Esophagus squamous epithelium (tissue), 5 donors: ENCODE measurements at regions not wholly inside any gene's neighbourhood (a gene's known extent, or its start where the extent isn't known, plus 50 kb on each side); places are given as distances from the start of the nearest gene placed in this dataset.
A peak's percentile ranks its signal among the peaks of the same experiment; 100 is the strongest.
"Not testable (repeated sequence)": the region's sequence is repeated elsewhere in the genome, so short reads cannot be mapped to it uniquely, and the experiment has no call there.

Experiments used
- DNase-seq: peaks from one replicate; lab custom pipeline; 2025; lab: John Stamatoyannopoulos, UW
- H3K27ac ChIP-seq, 4 donors: fragments of 200-600 bp; sonication (generic); one replicate each; pipeline ENCODE4 v1.5.1; 2016 to 2019; ENCODE audit warnings: mild to moderate bottlenecking in 1 of 4
- H3K27me3 ChIP-seq, 4 donors: fragments of 200-600 bp; sonication (generic); 1 replicate in 3 of 4; 2 replicates in 1 of 4; pipeline versions ENCODE4 v1.5.1 to v1.6.0; 2017 to 2021; ENCODE audit warnings: antibody characterized with exemption in 1 of 4
- H3K36me3 ChIP-seq, 3 donors: fragments of 200-600 bp; sonication (generic); one replicate each; pipeline ENCODE4 v1.5.1; 2016 to 2019
- H3K4me1 ChIP-seq, 3 donors: fragments of 200-600 bp; sonication (generic); one replicate each; pipeline ENCODE4 v1.5.1; 2017 to 2019
- H3K4me3 ChIP-seq, 4 donors: fragments of 200-600 bp; sonication (generic); 1 replicate in 3 of 4; 2 replicates in 1 of 4; pipeline ENCODE4 v1.5.1; 2016 to 2019; ENCODE audit warnings: mild to moderate bottlenecking in 2 of 4, moderate library complexity in 1 of 4
- H3K9me3 ChIP-seq, 3 donors: fragments of 200-600 bp; sonication (generic); one replicate each; pipeline ENCODE4 v1.5.1; 2016 to 2019
- CTCF ChIP-seq, 6 experiments: fragments of 450-650 bp in 4 of 6; fragments of 200-600 bp in 2 of 6; sonication (generic) in 2 of 6; IDR thresholded peaks; one replicate each; pipeline ENCODE4 v1.5.1; 2016 to 2019; ENCODE audit warnings: antibody characterized with exemption in 6 of 6, mild to moderate bottlenecking in 4 of 6, moderate library complexity in 4 of 6
- POLR2A ChIP-seq, 4 donors: fragments of 450-650 bp; IDR thresholded peaks; one replicate each; pipeline ENCODE4 v1.6.1; 2017; ENCODE audit warnings: antibody characterized with exemption in 4 of 4, mild to moderate bottlenecking in 4 of 4, moderate library complexity in 3 of 4
- WGBS, 2 donors: methylation state at CpG; one replicate each; pipeline ENCODE4 v1.1.5; 2018; 5-methylcytosine and 5-hydroxymethylcytosine counted together
- intact Hi-C: fragments of 100-400 bp; cut with DNase I; formaldehyde crosslinking; loops from one replicate; pipeline ENCODE4 v1.15.0; 2022
- donor health status: DM: yes; HTN: yes; CAD: no.

GRCh38 chr4:174401471-174402130 lies 117.9 kb downstream of the CEP44 start:
- Histone ChIP-seq H3K9me3 (no peaks in the 10 kb centered on the region), H3K4me1 (peaks cover 0 to 58% (median 9%) of the 10 kb centered on the region in 3 donors), H3K27me3 (no peaks in the 10 kb centered on the region), H3K4me3 (no peak overlapping the region), H3K36me3 (no peaks in the 10 kb centered on the region), H3K27ac (peak overlapping the region in 1 of 4 donors; percentile 26)
- DNase-seq = no peak
- 81 to 84% methylated on average over 11 of the region's 11 CpGs for WGBS, 2 donors
- intact Hi-C loops = no loop called here
- TF ChIP-seq CTCF (IDR thresholded peaks at IDR 0.05) = no peak
- TF ChIP-seq POLR2A (IDR thresholded peaks at IDR 0.05) = no peak

DNA sequence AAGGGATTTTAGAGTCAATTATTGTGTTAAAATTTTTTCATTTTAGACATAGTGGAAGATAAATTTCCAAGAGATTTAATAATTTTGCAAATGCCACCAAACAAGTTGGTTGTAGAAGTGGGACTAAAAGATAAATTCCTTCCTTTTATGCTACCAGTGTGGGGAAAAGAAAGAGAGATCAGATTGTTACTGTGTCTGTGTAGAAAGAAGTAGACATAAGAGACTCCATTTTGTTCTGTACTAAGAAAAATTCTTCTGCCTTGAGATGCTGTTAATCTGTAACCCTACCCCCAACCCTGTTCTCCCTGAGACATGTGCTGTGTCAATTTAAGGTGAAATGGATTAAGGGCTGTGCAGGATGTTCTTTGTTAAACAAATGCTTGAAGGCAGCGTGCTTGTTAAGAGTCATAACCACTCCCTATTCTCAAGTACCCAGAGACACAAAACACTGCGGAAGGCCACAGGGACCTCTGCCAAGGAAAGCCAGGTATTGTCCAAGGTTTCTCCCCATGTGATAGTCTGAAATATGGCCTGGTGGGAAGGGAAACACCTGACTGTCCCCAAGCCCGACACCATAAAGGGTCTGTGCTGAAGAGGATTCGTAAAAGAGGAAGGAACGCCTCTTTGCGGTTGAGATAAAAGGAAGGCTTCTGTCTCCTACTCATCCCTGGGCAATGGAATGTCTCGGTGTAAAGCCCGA lies 117.0 kb downstream of the CEP44 start:
- H3K9me3 ChIP-seq, DNase-seq, H3K4me3 ChIP-seq, H3K36me3 ChIP-seq, intact Hi-C loops, H3K27me3 ChIP-seq: not testable (repeated sequence)
- Histone ChIP-seq H3K27ac (peak overlapping the region in 1 of 4 donors; percentile 26), H3K4me1 (peaks cover 0 to 49% (median 9%) of the 10 kb centered on the region in 3 donors)
- 60 to 79% methylated on average over 4 to 8 of the region's 8 CpGs for WGBS, 2 donors

GRCh38 chr4:174398728-174399127 lies 115.0 kb downstream of the CEP44 start:
- intact Hi-C loops = no loop called here
- H3K36me3 ChIP-seq = no peaks in the 10 kb centered on the region
- H3K27me3 ChIP-seq = no peaks in the 10 kb centered on the region
- peaks cover 0 to 36% (median 6%) of the 10 kb centered on the region in 3 donors for H3K4me1 ChIP-seq
- no peaks in the 10 kb centered on the region for H3K9me3 ChIP-seq
- TF ChIP-seq CTCF (IDR thresholded peaks at IDR 0.05) (no peak), POLR2A (IDR thresholded peaks at IDR 0.05) (no peak)
- H3K27ac ChIP-seq = peak overlapping the region in 1 of 4 donors; percentile 18
- no peak for DNase-seq
- WGBS, 2 donors = 10 to 44% methylated on average over 2 of the region's 2 CpGs
- no peak overlapping the region for H3K4me3 ChIP-seq

DNA sequence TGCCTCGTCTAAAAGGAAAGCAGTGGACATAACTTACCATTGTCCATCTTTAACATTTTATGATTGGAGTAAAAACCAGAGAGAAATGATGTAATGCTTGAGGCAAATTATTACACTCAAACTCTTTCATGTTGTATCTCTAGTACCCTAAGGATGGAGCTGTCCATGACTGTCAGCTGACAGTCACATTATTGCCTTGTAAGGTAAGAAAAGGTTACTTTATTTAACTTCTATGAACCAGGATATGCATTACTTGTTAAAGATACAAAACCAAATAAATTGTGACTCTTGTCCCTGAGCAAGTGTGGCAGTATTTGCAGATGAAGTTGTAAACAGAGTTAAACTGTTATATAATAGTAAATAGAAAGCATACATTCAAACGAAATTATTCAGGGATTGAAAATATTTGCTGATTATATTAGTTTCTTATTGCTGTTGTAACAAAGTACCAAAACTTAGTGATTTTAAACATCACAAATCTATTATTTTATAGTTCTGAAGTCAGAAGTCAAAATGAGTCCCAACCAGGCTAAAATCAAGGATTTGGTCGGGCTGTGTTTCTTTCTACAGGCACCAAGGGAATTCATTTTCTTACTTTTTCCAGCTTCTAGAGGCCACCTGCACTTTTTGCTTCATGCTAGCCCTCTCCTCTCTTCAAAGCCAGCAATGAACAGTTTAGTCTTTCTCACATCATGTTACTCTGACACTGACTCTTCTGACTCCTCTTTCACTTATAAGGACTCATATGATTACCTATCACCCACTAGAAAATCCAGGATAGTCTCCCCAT lies 113.8 kb downstream of the CEP44 start:
- Histone ChIP-seq H3K27ac (no peak overlapping the region), H3K4me3 (no peak overlapping the region), H3K9me3 (no peaks in the 10 kb centered on the region), H3K4me1 (peaks cover 0 to 29% (median 6%) of the 10 kb centered on the region in 3 donors), H3K27me3 (no peaks in the 10 kb centered on the region), H3K36me3 (no peaks in the 10 kb centered on the region)
- 52 to 78% methylated on average over 3 of the region's 3 CpGs for WGBS, 2 donors
- DNase-seq = no peak
- intact Hi-C loops = no loop called here
- TF ChIP-seq CTCF (IDR thresholded peaks at IDR 0.05) (no peak), POLR2A (IDR thresholded peaks at IDR 0.05) (no peak)

DNA sequence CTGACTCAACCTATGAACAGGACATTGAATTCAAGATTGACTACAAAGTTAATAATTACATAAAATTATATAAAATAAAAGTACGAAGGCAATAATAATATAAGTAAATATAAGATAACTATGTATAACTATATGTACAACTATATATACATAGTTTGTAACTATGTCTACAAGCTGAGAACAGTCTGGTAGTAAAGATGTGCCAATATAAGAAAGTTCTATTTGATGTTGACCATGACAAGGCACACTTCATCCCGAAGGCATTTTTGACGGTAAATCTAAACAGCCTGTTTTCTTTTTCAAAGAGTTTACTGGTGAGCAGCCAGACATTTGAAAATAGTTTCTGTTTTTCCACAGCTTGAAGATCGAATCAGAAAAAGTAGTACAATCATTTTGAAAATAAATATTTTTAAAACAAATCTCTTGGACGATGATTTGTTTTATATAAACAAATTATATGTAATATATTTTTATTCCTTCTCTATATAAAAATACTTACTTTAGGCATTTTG lies 112.9 kb downstream of the CEP44 start:
- 67 to 81% methylated on average over 5 of the region's 5 CpGs for WGBS, 2 donors
- no peaks in the 10 kb centered on the region for H3K36me3 ChIP-seq
- H3K4me1 ChIP-seq = peaks cover 0 to 22% (median 6%) of the 10 kb centered on the region in 3 donors
- TF ChIP-seq CTCF (IDR thresholded peaks at IDR 0.05) (no peak), POLR2A (IDR thresholded peaks at IDR 0.05) (no peak)
- intact Hi-C loops = no loop called here
- H3K27me3 ChIP-seq = no peaks in the 10 kb centered on the region
- no peak overlapping the region for H3K4me3 ChIP-seq
- no peaks in the 10 kb centered on the region for H3K9me3 ChIP-seq
- no peak overlapping the region for H3K27ac ChIP-seq
- no peak for DNase-seq
